Endothelial cell of umbilical vein (primary cell): ENCODE measurements at regions not wholly inside any gene's neighbourhood (a gene's known extent, or its start where the extent isn't known, plus 50 kb on each side); places are given as distances from the start of the nearest gene placed in this dataset.

Experiments
- BruUV-seq: library from RNA; stranded (reverse); fragments of 400-500 nt; replicated peaks from 2 replicates; lab custom pipeline; 2021; lab: Mats Ljungman, UMichigan
- CTCF ChIA-PET: fragments of 300-600, 350-600 bp; sonication (Branson Sonifier 250); formaldehyde crosslinking; loops from one replicate; lab custom pipeline; 2021; ENCODE audit warnings: antibody characterized with exemption, inconsistent platforms; lab: Charles Lee
- POLR2A ChIA-PET: fragments of 300-600, 350-600 bp; sonication (Branson Sonifier 250); formaldehyde crosslinking; loops from one replicate; lab custom pipeline; 2021; ENCODE audit warnings: antibody characterized with exemption, inconsistent platforms; lab: Charles Lee
- DNase-seq: peaks from one replicate; pipeline ENCODE4 v3.0.0-alpha.2; 2011; ENCODE audit warnings: low read depth, low spot score
- FAIRE-seq: peaks from 2 replicates; lab custom pipeline; 2011; peaks lifted over from hg19 to GRCh38; lab: Jason Lieb, UNC
- H2AFZ ChIP-seq: 2 replicates; pipeline ENCODE4 v1.6.0; 2012; ENCODE audit warnings: low read depth, low read length, control low read depth, inconsistent platforms
- H3K27ac ChIP-seq: 2 replicates; pipeline ENCODE4 v1.5.1; 2011; ENCODE audit warnings: low read depth, mild to moderate bottlenecking, control low read depth, low read length, moderate library complexity; ENCODE audit not compliant: insufficient read depth
- H3K27me3 ChIP-seq, 2 experiments: 2 replicates each; pipeline versions ENCODE4 v1.6.0 to v1.6.1; 2011; ENCODE audit warnings: low read length in 2 of 2, mixed read lengths in 1 of 2; ENCODE audit not compliant: control insufficient read depth in 2 of 2, insufficient read depth in 2 of 2
- H3K36me3 ChIP-seq, 2 experiments: 2 replicates in 1 of 2; 3 replicates in 1 of 2; pipeline ENCODE4 v1.5.1; 2011; ENCODE audit warnings: low read length in 2 of 2, mild to moderate bottlenecking in 1 of 2, moderate library complexity in 1 of 2; ENCODE audit not compliant: control insufficient read depth in 2 of 2, insufficient read depth in 2 of 2; ENCODE audit errors: extremely low read depth in 1 of 2
- H3K4me1 ChIP-seq: 3 replicates; pipeline ENCODE4 v1.5.1; 2011; ENCODE audit warnings: mild to moderate bottlenecking, low read length; ENCODE audit not compliant: control insufficient read depth, insufficient read depth; ENCODE audit errors: extremely low read depth
- H3K4me2 ChIP-seq: 2 replicates; pipeline ENCODE4 v1.6.1; 2011; ENCODE audit warnings: low read length, control low read depth, mixed read lengths; ENCODE audit not compliant: insufficient read depth
- H3K4me3 ChIP-seq, 3 experiments: fragments of 200-600 bp in 1 of 3; sonication (generic), shearing (Covaris generic) in 1 of 3; replicated peaks in 1 of 3; 2 replicates each; pipeline ENCODE4 v1.5.1; 2011 to 2016; ENCODE audit warnings: control low read depth in 3 of 3, low read length in 3 of 3, mild to moderate bottlenecking in 2 of 3, inconsistent platforms in 1 of 3, low read depth in 1 of 3, moderate library complexity in 1 of 3; ENCODE audit not compliant: insufficient read depth in 1 of 3
- H3K79me2 ChIP-seq: 2 replicates; pipeline ENCODE4 v1.6.0; 2012; ENCODE audit warnings: low read length, inconsistent platforms; ENCODE audit not compliant: control insufficient read depth, insufficient read depth
- H3K9ac ChIP-seq: replicated peaks from 2 replicates; pipeline ENCODE3; 2011; ENCODE audit warnings: low read length, control low read depth; ENCODE audit not compliant: insufficient read depth; ENCODE audit errors: extremely low read depth
- H3K9me1 ChIP-seq: replicated peaks from 3 replicates; pipeline ENCODE4 v1.6.0; 2011; ENCODE audit warnings: mild to moderate bottlenecking, low read length; ENCODE audit not compliant: control insufficient read depth, insufficient read depth; ENCODE audit errors: extremely low read depth
- H3K9me3 ChIP-seq: replicated peaks from 2 replicates; pipeline ENCODE4 v1.5.1; 2012; ENCODE audit warnings: low read length, inconsistent platforms; ENCODE audit not compliant: control insufficient read depth, insufficient read depth
- H4K20me1 ChIP-seq: replicated peaks from 2 replicates; pipeline ENCODE3; 2011; ENCODE audit warnings: mild to moderate bottlenecking, low read length; ENCODE audit not compliant: control insufficient read depth, insufficient read depth; ENCODE audit errors: extremely low read depth
- CTCF ChIP-seq, 2 donors: IDR thresholded peaks; 1 replicate in 1 of 2; 2 replicates in 1 of 2; pipeline ENCODE4 v1.5.1; 2011; ENCODE audit warnings: low read length in 2 of 2, mild to moderate bottlenecking in 2 of 2, moderate library complexity in 2 of 2, control low read depth in 1 of 2, inconsistent platforms in 1 of 2, low read depth in 1 of 2; ENCODE audit not compliant: insufficient read depth in 1 of 2; ENCODE audit errors: extremely low read depth in 1 of 2
- EZH2 ChIP-seq: IDR thresholded peaks from 2 replicates; pipeline ENCODE4 v1.6.1; 2012; ENCODE audit warnings: borderline replicate concordance, low read depth, mild to moderate bottlenecking, moderate library complexity, low read length, inconsistent platforms; ENCODE audit not compliant: severe bottlenecking
- FOS ChIP-seq: IDR thresholded peaks from 2 replicates; pipeline ENCODE4 v1.6.1; 2011; ENCODE audit warnings: mild to moderate bottlenecking, low read length, moderate library complexity, borderline replicate concordance; ENCODE audit not compliant: insufficient read depth
- GATA2 ChIP-seq: IDR thresholded peaks from 2 replicates; pipeline ENCODE4 v1.7.0; 2011; ENCODE audit warnings: low read depth, mild to moderate bottlenecking, moderate library complexity, mixed read lengths, low read length; ENCODE audit not compliant: insufficient read length, insufficient read depth
- JUN ChIP-seq: IDR thresholded peaks from 2 replicates; pipeline ENCODE4 v1.6.1; 2011; ENCODE audit warnings: borderline replicate concordance, low read depth; ENCODE audit not compliant: insufficient read length, insufficient read depth
- MAX ChIP-seq: IDR thresholded peaks from 2 replicates; pipeline ENCODE4 v1.6.1; 2011; ENCODE audit not compliant: insufficient read depth, insufficient read length
- MYC ChIP-seq: IDR thresholded peaks from one replicate; pipeline ENCODE4 v1.6.1; 2011; ENCODE audit warnings: mild to moderate bottlenecking, low read depth, low read length
- POLR2A ChIP-seq: IDR thresholded peaks from 2 replicates; pipeline ENCODE4 v1.6.1; 2012; ENCODE audit warnings: low read depth, mild to moderate bottlenecking, control low read depth, low read length
- POLR2AphosphoS5 ChIP-seq: IDR thresholded peaks from 2 replicates; pipeline ENCODE4 v1.6.1; 2012; ENCODE audit warnings: low read depth, mild to moderate bottlenecking, control low read depth, low read length, moderate library complexity; ENCODE audit not compliant: insufficient read depth
- dilution Hi-C: fragments of 300-500 bp; cut with MboI; formaldehyde crosslinking; loops from one replicate; pipeline ENCODE4 v1.15.0; 2019; ENCODE audit warnings: low sequenced_read_pairs; ENCODE audit not compliant: extremely low pct_ligation_motif_present
- intact Hi-C: fragments of 100-400 bp; cut with micrococcal nuclease; formaldehyde crosslinking; loops from one replicate; pipeline ENCODE4 v1.10.0; 2022

- no peak overlapping the region for H3K9ac ChIP-seq
- no peak overlapping the region for H3K4me3 ChIP-seq
- no peaks in the 10 kb centered on the region for H3K9me3 ChIP-seq
- no peaks in the 10 kb centered on the region for H3K36me3 ChIP-seq
- dilution Hi-C loops (no loop called here), intact Hi-C loops (no loop called here)
- DNase-seq (no peak), FAIRE-seq (no peak)
- no peaks in the 10 kb centered on the region for H4K20me1 ChIP-seq
- TF ChIP-seq MAX (no peak), POLR2A (no peak), JUN (no peak), MYC (no peak), GATA2 (no peak)
- CTCF ChIA-PET, result no interaction called here
- BruUV-seq, result no TSS peak
- peaks cover 8% of the 10 kb centered on the region in 2 experiments for H3K27me3 ChIP-seq
- no peaks in the 10 kb centered on the region for H3K4me1 ChIP-seq
- H3K79me2 ChIP-seq, result no peaks in the 10 kb centered on the region
- no peak overlapping the region for H3K4me2 ChIP-seq
- H3K9me1 ChIP-seq, result no peaks in the 10 kb centered on the region
- POLR2A ChIA-PET, result no interaction called here
- H2AFZ ChIP-seq, result no peak overlapping the region
- no peak overlapping the region for H3K27ac ChIP-seq
Measured at GRCh38 chr11:121715405-121715804, 262.6 kb upstream of the SORL1-AS1 start.

- intact Hi-C loops, result no loop called here
- no peaks in the 10 kb centered on the region for H3K9me3 ChIP-seq
- no TSS peak for BruUV-seq
- no peak for TF ChIP-seq JUN
- TF ChIP-seq POLR2A, result no peak
- no peak for TF ChIP-seq MYC
- TF ChIP-seq POLR2AphosphoS5, result no peak
- TF ChIP-seq FOS, result no peak
- no peak for TF ChIP-seq MAX
- no peak for TF ChIP-seq CTCF (IDR thresholded peaks at IDR 0.05; ENCODE audit: extremely low read depth in 1 of 2, insufficient read depth in 1 of 2, low read depth in 1 of 2, low read length in 2 of 2)
- no peak for TF ChIP-seq GATA2
- TF ChIP-seq EZH2, result no peak
- H3K4me1 ChIP-seq, result no peaks in the 10 kb centered on the region
- no peak overlapping the region for H3K4me3 ChIP-seq
- no peaks in the 10 kb centered on the region for H3K36me3 ChIP-seq
- H3K27me3 ChIP-seq, result peaks cover 8% of the 10 kb centered on the region in 2 experiments
- H3K79me2 ChIP-seq, result no peaks in the 10 kb centered on the region
- DNase-seq (no peak), FAIRE-seq (no peak)
- ChIA-PET POLR2A (no interaction called here), CTCF (no interaction called here)
- no peak overlapping the region for H3K9ac ChIP-seq
- H3K9me1 ChIP-seq, result no peaks in the 10 kb centered on the region
- dilution Hi-C loops, result no loop called here
- no peaks in the 10 kb centered on the region for H4K20me1 ChIP-seq
- H3K4me2 ChIP-seq, result no peak overlapping the region
- H3K27ac ChIP-seq, result no peak overlapping the region
- H2AFZ ChIP-seq, result no peak overlapping the region
Measured at GRCh38 chr11:121714351-121714750, 261.6 kb upstream of the SORL1-AS1 start.
